GM20431 (cell line): ENCODE measurements at regions not wholly inside any gene's neighbourhood (a gene's known extent, or its start where the extent isn't known, plus 50 kb on each side); places are given as distances from the start of the nearest gene placed in this dataset.

Experiments
- in situ Hi-C: fragments of 300-500 bp; cut with MseI, MboI; formaldehyde crosslinking; loops from one replicate; pipeline ENCODE4 v1.15.0; 2020; ENCODE audit warnings: low sequenced_read_pairs; ENCODE audit not compliant: unreplicated experiment

DNA sequence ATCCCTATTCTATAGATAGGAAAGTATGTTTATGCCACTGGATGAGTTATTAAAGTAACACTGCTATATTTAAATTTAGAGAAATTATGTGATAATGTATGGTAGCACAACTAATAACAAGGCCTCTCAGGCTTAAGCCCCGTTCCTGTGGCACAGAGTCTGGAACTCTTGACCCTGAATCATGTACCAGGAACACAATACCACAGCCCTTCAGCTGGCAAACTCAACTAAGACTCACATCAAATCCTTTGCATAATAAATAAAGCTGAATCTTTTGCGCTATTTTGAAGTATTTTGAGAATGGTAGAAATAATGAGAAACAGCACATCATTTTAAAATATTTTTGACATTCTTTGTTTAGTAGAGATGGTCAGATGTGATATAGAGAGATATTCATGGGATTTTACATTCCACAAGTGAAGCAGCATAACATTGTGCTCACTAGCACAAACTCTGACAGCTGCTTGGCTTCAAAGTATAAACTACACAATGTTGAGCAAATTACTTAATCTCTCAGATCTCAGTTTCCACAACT lies 478.4 kb upstream of the FAM241A start:
- in situ Hi-C loops: no loop called here

GRCh38 chr4:111671756-111672155 lies 473.5 kb upstream of the FAM241A start:
- in situ Hi-C loops: no loop called here

DNA sequence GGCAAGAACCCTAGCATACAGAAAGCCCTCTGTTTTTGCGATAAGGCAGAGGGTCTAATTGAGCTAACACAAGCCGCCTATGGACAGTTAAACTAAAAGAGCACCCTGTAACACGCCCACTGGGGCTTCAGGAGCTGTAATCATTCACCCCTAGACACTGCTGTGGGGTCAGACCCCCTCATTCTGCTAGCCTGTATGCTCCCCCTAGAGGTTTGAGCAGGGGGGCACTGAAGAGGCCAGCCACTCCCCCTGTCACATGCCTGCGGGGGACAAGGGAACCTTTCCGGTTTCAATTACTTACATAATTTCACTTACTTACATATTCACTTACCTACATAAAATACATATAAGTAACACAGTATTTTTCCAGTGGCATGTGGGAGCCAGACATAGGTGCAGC lies 469.5 kb upstream of the FAM241A start:
- in situ Hi-C loops: no loop called here

DNA sequence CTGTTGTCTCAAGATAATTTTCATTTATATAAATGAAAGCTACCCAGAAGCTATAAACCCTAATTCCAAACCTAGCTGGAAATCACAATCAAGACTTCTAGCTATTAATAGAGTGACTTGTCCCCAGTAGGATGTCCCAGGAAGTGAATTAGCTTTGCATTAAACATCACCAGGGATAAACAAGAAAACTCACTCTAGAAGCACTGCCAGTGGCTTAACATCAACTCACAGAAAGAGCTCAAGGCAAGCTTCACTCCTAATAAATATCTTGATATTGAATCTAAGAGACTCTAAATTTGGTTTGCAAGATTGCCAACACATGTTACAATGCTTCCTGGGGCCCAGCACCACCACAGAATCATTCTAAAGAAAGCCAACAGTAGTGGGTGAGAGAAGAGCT lies 468.7 kb upstream of the FAM241A start:
- in situ Hi-C loops: no loop called here

DNA sequence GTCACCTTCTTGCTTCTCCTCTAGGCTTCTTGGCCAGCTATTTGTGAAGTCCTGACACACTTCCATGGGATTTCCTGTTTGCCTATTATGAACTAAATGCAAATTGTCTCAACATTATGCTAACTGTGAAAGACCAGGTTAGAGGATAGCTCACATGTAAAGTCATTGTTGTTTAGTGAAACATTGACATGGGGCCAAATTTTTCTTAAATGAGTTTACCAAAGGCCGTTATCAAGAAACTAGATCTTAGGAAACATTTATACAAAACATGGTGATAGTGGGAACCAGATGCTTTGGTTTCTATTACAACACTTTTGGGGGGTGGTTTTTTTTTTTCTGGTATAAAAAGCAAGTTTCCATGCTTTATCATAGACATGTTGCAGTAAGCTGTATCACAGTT lies 466.8 kb upstream of the FAM241A start:
- in situ Hi-C loops: no loop called here

DNA sequence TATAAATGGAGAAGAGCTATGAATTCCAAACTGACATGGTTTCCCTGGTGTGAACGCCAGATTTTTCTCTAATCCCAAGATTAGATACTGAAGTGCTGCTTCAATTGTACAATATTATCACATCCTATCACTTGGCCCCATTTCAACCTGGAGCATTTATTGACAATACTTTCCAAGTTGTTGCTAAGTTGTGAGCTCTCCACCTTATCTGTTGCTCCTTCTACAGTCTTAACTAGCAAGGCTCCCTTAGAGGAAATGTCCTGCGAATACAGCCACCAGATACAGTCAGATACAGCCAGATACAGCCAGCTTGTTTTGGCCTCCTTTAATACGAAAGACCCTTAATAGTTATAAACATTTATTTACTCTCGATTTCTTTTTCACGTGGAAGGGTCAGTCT lies 466.3 kb upstream of the FAM241A start:
- in situ Hi-C loops: no loop called here

GRCh38 chr4:111681270-111681669 lies 464.0 kb upstream of the FAM241A start:
- in situ Hi-C loops: no loop called here

- in situ Hi-C loops: no loop called here
Observed at GRCh38 chr4:111681751-111682150, 463.5 kb upstream of the FAM241A start.

DNA sequence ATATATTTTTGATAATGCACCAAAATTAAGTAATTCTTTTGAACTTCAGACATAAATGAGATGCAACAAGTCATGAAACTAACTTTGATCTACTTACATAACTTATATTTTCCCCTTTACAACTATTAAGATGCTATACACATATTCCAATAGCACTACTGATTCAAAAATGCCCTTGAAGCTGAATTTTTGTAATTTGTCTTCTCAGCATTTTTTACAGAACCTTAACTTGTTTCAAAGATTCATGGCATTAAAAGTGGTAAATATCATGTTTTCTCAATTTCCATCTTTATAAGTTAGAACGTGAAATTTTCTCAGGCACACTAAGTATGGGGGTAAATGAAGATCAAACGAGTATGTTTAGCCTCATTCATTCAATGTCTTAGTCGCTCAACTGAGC lies 460.0 kb upstream of the FAM241A start:
- in situ Hi-C loops: no loop called here

DNA sequence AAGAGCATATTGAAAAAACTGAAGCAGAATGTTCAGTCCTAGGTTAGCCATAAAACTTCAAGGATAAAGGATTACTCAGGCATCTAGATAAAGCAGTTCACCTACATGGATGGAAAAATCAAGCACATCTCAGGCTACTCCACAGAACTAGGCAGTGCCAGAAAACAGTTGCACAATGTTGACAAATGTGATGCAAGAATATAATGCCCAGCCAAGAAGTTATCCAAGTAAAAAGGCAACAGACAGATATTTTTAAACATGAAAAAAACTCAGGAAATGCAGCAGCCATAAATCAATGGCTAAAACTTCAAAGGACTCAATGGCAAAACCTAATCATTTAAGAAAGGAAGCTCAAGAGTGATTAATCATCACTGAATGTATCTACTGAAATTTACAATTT lies 456.0 kb upstream of the FAM241A start:
- in situ Hi-C loops: no loop called here

GRCh38 chr4:111689731-111690130 lies 455.5 kb upstream of the FAM241A start:
- in situ Hi-C loops: no loop called here

DNA sequence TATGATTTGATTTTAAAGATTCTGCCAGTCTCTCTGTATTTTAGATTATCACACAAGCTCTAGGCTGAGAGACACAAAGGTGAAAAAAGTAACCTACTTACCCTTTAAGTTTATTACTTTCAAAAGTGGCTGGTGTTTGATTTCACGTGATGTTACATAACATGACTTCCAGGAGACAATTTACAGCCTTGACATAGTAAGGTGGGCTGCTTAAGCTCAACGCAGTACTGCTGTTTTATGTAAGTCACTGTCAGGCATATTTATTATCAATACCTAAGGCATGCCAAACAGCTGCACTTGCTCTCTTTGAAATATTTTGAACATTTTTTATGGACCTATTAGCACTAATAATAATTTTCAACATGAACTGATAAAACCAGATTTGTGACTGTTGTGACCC lies 451.5 kb upstream of the FAM241A start:
- in situ Hi-C loops: no loop called here

DNA sequence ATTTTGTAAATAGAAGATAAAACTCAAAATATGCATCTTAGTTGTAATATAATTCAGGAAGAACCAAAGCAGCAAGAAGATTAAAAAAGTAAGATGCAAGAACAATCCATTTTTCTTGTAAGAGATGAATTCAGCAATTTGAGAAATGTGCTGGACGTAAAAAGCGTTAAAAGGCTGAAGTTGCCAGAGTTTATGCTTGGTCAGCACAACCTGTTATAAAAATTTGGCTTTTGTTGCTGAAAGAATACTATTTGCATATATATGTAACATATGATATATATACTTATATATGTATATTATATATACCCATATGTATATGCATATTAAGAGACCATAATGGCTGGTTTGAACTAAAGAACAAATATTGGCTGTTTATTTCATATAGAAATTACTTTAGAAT lies 449.6 kb upstream of the FAM241A start:
- in situ Hi-C loops: no loop called here

DNA sequence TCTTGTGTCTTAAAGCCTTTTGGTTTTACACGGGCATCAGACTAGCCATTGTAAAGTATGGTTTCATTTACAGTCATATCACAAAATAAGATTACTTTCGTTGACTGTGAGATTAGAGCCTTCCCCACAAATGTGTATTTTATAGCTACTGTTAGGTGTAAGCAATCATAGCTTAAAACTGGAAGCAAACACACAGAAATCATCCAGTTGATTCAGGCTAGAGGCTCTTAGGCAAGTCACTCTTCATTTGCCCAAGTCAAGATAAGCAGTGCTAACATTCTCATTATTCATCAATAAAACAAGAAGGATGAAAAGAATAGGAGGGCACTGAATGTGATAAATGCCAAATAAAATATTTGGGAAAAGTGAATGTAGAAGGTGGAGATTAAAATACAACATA lies 448.7 kb upstream of the FAM241A start:
- in situ Hi-C loops: no loop called here

GRCh38 chr4:111697176-111697942 lies 447.9 kb upstream of the FAM241A start:
- in situ Hi-C loops: no loop called here

DNA sequence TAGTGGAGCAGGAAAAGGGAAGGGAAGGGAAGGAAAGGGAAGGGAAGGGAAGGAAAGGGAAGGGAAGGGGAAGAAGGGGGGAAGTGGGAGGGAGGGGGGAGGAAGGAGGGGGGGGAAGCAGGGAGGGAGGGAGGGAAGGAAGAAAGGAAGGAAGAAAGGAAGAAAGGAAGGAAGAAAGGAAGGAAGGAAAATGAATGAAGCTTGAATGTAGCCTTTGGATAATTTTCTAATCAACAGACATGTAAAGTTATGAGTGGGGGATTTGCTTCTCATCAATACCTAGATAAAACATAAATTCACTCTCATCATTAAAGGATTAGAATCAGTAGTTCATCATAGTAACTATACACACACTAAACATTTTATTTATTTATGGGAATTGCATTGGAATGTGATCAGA lies 446.9 kb upstream of the FAM241A start:
- in situ Hi-C loops: no loop called here

- in situ Hi-C loops: no loop called here
Observed at GRCh38 chr4:111699165-111699564, 446.1 kb upstream of the FAM241A start.

DNA sequence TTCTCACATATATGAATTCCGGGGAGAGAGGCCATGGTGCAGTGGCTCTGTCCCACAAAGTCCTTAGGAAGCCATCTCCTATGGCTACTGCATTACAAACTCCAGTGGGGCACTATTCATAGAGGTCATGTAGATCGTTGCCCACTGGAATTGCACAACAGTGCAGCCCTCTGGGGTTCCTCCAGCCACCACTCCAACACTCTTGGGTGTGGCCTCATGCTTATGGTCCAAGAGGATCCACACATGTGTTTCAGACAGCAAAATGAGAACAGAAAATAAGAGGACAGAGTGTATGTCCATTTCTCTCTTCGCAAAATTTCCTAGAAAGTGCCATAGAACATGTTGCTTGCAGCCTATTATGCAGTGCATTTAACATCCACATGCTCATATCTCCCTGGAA lies 444.2 kb upstream of the FAM241A start:
- in situ Hi-C loops: no loop called here

DNA sequence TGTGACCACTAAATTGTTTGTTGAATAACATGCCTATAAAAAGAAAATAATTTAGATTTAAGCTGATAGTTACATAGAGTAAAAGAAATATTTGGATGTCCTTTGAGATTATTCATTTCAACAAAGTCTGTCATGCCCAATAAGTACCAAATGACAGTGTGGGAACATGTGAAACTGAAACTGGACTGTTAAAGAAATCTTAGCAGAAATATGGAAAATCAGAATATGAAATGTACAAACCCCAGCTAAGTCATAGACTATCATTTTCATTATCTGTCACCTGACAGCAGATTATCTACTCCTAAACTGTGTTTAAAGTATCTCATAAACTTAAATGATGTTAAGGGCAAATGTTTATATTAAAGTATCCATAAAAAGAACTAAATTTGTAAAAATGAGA lies 437.8 kb upstream of the FAM241A start:
- in situ Hi-C loops: no loop called here

- in situ Hi-C loops: no loop called here
Observed at GRCh38 chr4:111712093-111712677, 433.1 kb upstream of the FAM241A start.

- in situ Hi-C loops: no loop called here
Observed at GRCh38 chr4:111713276-111713675, 432.0 kb upstream of the FAM241A start.

GRCh38 chr4:111717921-111718320 lies 427.3 kb upstream of the FAM241A start:
- in situ Hi-C loops: no loop called here
